ENCODE measurements at regions not wholly inside any gene's neighbourhood (a gene's known extent, or its start where the extent isn't known, plus 50 kb on each side); places are given as distances from the start of the nearest gene placed in this dataset.

DNA sequence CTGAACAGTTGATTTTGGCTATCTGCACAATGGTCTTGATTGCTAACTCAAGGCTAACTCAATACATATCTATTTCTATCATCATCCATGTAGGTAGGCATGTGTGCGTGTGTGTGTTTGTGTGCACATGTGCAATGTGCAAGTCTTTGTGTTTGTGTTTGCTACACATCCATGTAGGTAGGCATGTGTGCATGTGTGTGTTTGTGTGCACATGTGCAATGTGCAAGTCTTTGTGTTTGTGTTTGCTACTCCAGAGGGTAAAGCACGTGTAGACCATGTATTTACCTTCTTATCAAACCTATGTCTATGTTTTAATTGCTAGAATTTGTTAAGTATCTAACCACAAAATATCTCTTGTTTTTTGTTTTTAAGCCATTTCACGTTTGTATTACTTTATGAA is 962.6 kb downstream of the LRFN5 start:
- DNase-seq (ENCODE audit: low spot score), result no peak
- Histone ChIP-seq H3K27ac (ENCODE audit: low read depth) (no peak overlapping the region), H3K4me2 (no peak overlapping the region), H3F3A (replicated peaks; ENCODE audit: low read depth) (no peaks in the 10 kb centered on the region), H3K79me2 (replicated peaks; ENCODE audit: insufficient read depth) (no peaks in the 10 kb centered on the region), H3K9me2 (ENCODE audit: insufficient read depth) (no peaks in the 10 kb centered on the region), H3K4me1 (ENCODE audit: insufficient read depth) (no peaks in the 10 kb centered on the region), H2AFZ (no peak overlapping the region), H3K27me3 (ENCODE audit: insufficient read depth) (no peaks in the 10 kb centered on the region), H3K36me3 (ENCODE audit: insufficient read depth) (no peaks in the 10 kb centered on the region; the same call in 1 of the 2 replicates), H3K4me3 (no peak overlapping the region), H4K20me1 (replicated peaks; ENCODE audit: insufficient read depth) (no peaks in the 10 kb centered on the region)
- no peak for ATAC-seq
- H3K4me1 Mint-ChIP-seq, result no peaks in the 10 kb centered on the region
- H3K9me3 Mint-ChIP-seq, result peaks cover 36% of the 10 kb centered on the region
- peaks cover 28% of the 10 kb centered on the region for H3K36me3 Mint-ChIP-seq (ENCODE audit: low read depth)
- no peak for TF ChIP-seq CREB1 (CRISPR knock-in tag; IDR thresholded peaks at IDR 0.05; ENCODE audit: low read depth)
- no peak for TF ChIP-seq NANOG (IDR thresholded peaks at IDR 0.05; ENCODE audit: borderline replicate concordance)
- no peak for TF ChIP-seq ZNF114 (CRISPR knock-in tag; IDR thresholded peaks at IDR 0.05)
- no peak for TF ChIP-seq CTCF (conservative IDR thresholded peaks at IDR 0.05; ENCODE audit: low read depth in 2 of 2)
- TF ChIP-seq ETS1 (IDR thresholded peaks at IDR 0.05), result no peak
- TF ChIP-seq ZNF331 (CRISPR knock-in tag; IDR thresholded peaks at IDR 0.05; ENCODE audit: low read depth), result no peak
- TF ChIP-seq REST (IDR thresholded peaks at IDR 0.05; ENCODE audit: unreplicated experiment), result no peak
- no peaks in the 10 kb centered on the region for H3K27me3 Mint-ChIP-seq (ENCODE audit: insufficient read depth, low read depth, poor library complexity)
- no peak overlapping the region for H3K27ac Mint-ChIP-seq
- no peak overlapping the region for H3K4me3 Mint-ChIP-seq

DNA sequence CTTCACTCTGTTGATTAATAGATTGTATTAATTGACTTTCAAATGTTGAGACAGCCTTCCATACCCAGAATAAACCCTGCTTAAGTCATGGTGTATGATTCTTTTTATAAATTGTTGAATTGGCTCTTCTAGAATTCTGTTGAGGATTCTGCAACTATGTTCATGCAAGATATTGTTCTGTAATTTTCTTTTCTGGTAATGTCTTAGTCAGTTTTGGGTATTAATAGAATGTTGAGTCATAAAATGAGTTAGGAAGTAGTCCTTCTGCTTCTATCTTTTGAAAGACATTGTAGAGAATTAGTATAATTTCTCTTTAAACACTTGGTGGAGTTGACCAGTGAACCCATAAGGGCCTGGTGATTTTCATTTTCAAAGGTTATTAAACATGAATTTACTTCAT is 958.9 kb downstream of the LRFN5 start:
- ATAC-seq, result no peak
- H3K4me1 Mint-ChIP-seq, result no peaks in the 10 kb centered on the region
- H3K4me3 ChIP-seq, result no peak overlapping the region
- no peaks in the 10 kb centered on the region for H4K20me1 ChIP-seq (replicated peaks; ENCODE audit: insufficient read depth)
- DNase-seq (ENCODE audit: low spot score), result no peak
- H3K9me2 ChIP-seq (ENCODE audit: insufficient read depth), result no peaks in the 10 kb centered on the region; the same call in 1 of the 2 replicates
- H3K4me3 Mint-ChIP-seq, result no peak overlapping the region
- H3K79me2 ChIP-seq (replicated peaks; ENCODE audit: insufficient read depth), result no peaks in the 10 kb centered on the region
- H3K27me3 ChIP-seq (ENCODE audit: insufficient read depth), result no peaks in the 10 kb centered on the region
- H2AFZ ChIP-seq, result no peak overlapping the region
- no peak for TF ChIP-seq ETS1 (IDR thresholded peaks at IDR 0.05)
- H3K9me3 Mint-ChIP-seq, result peaks cover 10% of the 10 kb centered on the region; the same call in 2 of the 3 replicates
- peaks cover 2% of the 10 kb centered on the region for H3K27me3 Mint-ChIP-seq (ENCODE audit: insufficient read depth, low read depth, poor library complexity)
- H3K4me1 ChIP-seq (ENCODE audit: insufficient read depth), result no peaks in the 10 kb centered on the region
- no peak overlapping the region for H3K27ac Mint-ChIP-seq
- no peaks in the 10 kb centered on the region for H3K36me3 ChIP-seq (ENCODE audit: insufficient read depth)
- no peak overlapping the region for H3K4me2 ChIP-seq
- H3K27ac ChIP-seq (ENCODE audit: low read depth), result no peak overlapping the region
- H3K36me3 Mint-ChIP-seq (ENCODE audit: low read depth), result peaks cover 12% of the 10 kb centered on the region; the same call in 2 of the 3 replicates
- H3F3A ChIP-seq (replicated peaks; ENCODE audit: low read depth), result no peaks in the 10 kb centered on the region

Measured in GM23338 (cell line).